ENCODE measurements at regions not wholly inside any gene's neighbourhood (a gene's known extent, or its start where the extent isn't known, plus 50 kb on each side); places are given as distances from the start of the nearest gene placed in this dataset.
"Not testable (repeated sequence)": the region's sequence is repeated elsewhere in the genome, so short reads cannot be mapped to it uniquely, and the experiment has no call there.

DNA sequence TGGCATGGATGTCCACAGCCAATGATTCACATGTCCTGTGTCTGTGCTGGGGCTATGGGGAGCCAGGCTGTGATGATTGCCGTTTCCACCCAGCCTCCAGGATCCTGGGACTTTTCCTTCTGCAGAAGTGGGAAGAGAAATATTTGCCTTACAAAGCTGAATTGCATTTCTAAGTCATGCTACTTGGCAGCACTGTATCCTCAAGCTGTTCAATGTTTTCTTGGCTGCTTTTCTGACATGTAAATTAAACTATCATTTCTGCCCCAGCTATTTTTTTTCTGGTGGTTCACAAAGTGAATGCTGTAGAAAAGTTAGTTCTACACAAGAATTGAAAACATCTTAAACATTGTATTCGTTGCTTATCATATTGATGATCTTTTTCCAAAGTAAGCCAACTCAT, 51.9 kb upstream of the TCERG1L start:
- no peak for DNase-seq

DNA sequence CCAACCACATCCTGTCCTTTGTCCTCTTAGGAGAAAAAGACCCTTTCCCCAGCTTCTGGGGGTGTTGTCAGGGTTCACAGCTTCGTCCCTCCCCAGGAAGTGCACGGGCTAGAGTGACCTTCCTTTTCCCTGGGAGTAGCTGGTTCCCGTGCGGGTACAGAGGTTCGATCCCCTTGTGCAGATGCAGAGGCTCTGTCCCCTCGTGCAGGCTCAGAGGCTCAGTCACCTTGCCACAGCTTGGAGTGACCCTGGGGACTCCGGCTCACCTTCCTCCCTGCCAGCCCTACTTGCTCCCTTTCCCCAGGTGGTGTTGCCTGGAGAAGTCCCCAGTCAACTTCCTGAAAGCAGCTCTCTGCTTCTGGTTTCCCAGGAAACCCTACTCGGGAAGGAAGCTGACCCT, 60.0 kb upstream of the TCERG1L start:
- DNase-seq: no peak

DNA sequence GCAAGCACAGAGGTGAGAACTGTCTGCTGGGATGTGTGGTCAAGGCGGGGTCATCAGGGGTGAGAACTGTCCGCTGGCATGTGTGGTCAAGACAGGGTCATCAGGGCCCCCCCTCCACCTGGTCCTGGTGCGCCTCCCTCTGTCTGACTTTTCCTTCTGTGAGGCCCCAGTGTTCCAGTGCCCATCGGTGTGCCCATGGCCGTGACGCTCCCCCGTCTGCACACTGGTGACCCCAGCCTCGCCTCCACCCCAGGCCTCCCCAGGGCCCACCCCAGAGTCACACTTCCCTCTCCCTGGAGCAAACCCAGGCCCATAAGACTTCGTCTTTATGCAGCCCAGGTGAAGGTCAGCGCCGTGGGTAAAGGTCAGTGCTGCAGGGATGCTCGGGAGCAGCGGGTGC, 70.1 kb upstream of the TCERG1L start:
- DNase-seq: no peak

DNA sequence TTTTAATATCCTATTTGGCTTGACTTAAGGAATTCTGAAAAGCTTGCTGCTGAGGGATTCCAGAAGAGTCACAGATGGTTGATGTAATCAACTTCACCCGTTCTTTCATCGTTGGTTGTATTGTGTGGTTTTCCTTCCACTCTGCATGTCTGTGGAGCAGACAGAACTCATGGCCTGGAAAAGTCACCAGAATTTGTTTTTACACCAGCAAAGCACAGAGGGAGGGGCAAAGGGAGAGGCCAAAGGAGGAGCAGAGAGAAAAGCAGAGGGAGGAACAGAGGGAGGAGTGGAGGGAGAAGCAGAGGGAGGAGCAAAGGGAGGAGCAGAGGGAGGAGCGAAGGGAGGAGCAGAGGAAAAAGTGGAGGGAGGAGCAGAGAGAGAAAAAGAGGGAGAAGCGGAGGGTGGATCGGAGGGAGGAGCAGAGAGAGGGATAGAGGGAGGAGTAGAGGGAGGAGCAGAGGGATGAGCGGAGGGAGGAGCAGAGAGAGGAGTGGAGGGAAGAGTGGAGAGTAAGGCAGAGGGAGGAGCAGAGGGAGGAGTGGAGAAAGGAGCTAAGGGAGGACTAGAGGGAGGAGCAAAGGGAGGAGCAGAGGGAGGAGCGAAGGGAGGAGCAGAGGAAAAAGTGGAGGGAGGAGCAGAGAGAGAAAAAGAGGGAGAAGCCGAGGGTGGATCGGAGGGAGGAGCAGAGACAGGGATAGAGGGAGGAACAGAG, 73.8 kb upstream of the TCERG1L start:
- not testable (repeated sequence) for DNase-seq

DNA sequence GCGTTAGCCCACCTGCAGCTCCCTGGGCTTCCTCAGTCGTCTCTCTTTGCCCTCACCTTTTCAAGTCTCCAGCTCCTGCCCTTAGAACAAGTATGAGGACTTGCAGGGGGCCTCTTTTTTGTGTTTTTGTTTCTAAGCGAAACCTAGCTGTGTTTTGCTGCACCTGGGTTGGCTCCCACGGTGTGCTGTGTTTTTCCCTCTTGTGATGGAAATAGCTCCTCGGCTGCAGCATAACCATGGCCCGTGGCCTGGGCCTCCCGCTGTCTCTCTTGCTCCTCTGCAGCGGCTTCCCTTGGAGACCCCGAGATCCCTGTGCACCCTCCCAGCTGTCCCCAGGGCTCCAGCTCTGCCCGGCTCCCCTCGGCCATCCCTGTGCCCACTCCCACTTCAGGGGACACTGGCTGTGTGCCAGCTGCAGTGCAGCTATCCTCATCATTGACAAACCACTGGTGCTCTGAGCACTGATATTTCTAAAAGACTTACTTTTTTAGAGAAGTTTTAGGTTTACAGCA, 75.6 kb upstream of the TCERG1L start:
- DNase-seq: no peak

DNA sequence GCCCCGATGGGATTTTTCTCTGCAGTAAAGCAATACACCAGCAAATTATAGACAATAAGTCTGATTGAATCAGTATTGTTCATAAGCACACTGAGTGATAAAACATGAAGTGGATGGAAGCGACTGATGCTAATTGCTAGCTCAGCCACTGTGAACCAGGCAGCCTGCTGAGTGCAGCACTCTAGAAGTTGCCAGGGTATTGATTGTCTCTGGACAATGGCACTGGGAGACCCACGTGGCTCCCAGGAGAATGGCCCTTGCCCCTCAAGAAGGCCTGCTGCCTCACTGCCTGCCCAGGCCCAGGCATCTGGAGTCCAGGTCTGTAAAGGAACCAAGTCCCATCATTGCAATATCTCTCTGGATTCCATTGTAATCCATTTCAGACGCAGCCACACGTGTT, 80.4 kb upstream of the TCERG1L start:
- DNase-seq: no peak

DNA sequence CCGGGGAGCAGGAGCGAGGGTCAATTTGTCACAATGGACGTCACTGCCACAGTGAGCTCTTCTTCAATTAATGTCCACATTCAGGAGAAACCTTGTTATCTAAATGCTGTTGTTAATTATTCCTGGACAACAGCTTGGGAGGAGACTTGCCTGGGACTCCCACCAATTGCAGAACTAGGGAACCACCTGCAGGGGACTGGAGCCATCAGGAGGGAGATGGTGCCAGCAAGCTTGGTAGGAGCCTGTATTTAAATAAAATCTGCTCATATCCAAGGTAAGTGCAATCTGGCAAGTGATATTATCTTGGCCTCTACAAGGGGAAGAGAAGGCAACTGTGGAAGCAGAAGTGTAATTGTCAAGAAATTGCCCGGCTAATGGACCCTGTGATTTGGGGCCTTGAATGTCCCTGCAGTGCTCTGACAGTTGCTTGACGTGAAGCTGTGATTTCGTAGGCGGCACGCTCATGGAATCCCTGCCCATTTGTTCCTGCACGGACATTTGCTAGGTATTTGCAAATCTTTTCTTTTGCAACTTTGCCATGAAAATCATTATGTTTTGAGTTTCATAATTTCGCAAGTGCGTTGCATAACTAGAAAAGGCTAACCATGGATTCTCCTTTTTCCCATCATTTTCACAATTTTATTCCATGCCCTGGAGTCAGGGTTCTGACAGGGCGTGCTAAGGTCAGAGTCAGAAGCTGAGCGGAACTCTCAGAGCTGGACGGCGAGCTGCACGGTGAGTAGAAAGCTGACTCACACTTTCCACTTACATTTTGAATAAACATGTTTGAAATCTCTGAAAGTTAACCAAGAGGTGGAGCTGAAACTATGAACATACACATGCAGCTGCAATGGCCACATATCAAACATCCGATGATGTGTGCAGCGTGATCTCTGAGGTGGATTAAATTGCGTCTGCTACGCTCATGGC, 84.9 kb upstream of the TCERG1L start:
- DNase-seq: no peak

DNA sequence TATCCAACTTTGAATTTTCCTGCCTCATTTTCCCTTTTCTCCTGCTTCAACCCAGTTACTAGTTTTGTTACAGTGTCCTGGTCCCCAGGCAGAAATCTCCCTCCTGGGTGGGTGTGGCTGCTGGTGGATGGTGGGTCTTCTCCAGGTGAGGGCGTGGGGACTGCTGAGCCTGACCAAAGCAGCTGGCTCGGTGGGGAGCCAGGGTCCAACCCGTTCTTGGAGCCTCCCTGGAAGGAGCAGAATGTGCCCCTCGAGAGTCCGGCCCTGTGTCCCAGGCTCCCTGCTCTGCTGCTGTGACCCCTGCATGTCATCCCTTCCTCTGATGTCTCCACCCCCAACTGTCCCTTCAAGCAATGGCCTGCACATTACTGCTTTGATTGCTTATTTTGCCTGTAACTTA, 86.6 kb upstream of the TCERG1L start:
- no peak for DNase-seq

DNA sequence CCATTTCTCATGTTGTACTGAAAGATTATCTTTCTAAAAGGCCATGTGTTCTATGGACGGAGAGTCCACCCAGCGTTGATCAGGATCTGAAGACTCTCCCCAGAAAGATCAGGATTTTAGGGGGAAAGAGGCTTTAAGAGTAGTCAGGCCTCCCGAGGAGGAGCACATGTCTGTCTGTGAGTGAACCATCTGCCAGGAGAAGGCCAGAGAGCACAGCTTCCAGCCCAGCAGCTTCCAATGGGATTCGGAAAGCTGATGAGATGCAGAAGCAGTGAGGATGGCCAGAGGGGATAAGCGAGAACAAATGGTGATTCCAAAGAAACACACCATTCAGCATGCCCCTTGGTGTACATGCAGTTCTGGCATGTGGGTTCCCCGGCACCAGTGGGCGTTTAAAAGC, 88.5 kb upstream of the TCERG1L start:
- no peak for DNase-seq

DNA sequence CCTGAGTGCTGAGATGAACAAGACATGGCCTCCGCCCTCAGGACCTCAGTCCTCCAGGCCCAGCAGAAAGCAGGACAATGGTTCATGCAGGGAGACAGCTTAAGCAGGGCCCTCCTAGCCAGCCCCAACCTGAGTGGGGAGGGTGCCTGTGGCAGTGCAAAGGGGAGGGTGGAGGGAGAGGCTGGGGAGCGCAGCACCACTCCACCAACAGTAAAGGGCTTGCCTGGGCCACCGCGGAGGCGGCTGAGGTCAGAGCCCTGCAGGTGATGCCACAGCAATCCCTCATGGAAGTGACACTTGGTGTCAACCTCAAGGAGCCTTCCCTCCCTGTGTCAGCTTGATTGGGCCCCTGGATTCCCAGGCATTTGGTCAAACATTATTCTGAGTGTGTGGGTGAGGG, 89.0 kb upstream of the TCERG1L start:
- DNase-seq: no peak

DNA sequence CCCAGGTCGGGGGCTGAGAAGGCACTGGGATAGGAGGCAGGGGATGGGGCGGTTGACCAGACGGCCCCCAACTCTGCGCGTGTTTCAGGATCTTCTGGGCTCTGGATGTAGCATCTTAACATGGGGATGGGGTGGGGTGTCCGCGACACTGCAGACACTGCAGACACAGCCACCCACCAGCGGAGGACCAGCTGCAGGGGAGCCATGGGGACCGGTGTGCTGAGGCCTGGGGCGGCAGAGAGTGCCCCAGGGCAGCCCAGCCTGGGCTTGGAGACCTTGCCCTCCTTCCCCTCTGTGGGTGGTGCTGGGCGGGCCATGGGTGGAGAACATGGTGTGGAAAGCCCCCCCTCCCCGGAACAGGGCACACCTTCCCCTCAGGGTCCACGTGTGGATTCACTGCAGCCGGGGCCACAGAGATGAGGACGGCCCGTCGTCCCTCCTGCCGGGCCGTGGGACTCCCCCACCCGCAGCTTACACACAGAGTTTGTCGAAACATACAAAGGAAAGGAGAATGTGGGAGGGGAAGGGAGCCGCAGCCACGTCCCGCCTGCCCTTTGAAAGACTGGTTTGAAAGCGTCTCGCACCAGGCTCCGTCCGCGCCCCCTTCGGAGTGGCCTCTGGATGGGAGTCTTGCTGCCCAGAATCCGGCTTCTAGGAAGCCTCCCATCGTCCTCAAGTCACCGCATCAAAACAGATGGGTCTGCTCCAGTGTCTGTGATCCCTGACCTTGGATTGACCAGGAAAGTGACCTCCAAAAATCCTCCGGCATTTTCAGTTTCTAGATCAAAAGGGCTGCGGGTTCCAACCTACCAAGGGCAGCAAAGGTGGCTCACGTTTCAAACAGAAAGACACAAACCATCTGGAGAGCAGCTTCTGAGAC, 91.5 kb upstream of the TCERG1L start:
- DNase-seq: no peak

DNA sequence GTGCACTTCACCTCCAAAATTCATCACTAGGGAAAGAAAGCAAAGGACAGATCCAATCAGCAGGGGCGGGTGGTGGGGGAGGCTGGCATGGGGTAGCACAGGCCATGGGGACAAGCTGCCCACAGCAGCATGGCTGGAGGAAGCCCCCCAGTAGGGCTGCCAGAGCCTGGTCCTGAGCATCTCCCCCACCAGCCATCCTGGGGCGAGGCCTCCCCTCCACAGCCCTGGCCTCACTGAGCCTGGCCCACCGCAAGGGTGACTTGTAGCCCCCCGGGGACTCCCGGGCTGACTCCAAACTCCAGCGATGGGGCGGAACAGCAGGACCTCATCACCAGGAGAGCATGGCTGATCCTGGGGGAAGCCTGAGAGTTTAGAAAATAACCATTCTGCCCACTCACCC, 92.4 kb upstream of the TCERG1L start:
- DNase-seq: no peak

DNA sequence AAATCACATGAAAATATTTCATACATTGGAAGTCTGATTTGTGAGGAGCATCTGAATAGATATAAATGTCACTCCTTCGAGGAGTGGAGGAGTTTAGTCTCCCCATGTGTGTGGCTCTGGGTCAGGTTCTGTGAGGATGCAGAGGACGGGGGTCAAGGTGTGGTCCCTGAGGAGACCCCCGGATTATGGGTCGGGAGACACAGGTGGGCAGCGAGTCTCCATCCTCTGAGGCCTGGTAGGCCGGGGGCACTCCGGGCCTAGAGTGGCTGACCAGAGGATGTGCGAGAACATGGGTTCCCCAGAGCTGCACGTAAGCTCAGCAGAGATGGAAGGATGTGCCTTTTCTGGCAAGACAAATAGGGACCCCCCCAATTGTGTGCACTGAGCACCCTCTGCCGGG, 93.4 kb upstream of the TCERG1L start:
- DNase-seq: no peak

DNA sequence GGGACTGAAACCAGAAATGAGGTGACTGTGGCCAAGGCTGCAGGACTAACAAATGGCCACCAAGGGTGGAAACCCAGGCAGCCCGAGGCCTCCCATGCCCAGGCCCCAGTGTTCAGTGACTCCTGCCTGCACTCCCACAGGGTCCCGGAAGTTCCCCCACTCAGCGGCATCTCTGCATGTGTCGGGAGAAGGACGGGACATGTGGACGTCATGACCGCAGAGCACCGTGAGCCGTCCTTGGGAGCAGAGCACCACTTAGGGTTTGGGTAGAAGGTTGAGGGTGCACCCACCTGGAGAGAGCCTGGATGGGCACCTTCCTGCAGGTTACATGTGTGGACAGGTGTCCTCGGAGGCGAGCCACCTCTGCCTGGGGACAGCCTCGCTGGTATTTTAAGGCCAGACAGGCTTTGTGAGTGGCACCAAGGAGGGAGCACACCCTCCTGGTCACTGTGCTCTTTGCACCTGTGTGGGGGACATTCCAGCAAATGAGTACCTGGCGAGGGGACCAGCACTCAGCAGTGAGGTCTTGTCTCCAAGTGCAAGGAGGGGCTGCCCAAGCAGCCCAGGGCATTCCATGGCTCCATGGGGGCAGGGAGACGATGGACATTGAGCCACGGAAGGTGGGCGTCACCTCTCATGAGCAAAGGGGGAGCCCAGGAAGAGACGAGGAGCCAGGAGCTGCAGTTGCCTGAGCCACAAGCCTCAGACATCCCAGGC, 95.3 kb upstream of the TCERG1L start:
- DNase-seq: no peak

DNA sequence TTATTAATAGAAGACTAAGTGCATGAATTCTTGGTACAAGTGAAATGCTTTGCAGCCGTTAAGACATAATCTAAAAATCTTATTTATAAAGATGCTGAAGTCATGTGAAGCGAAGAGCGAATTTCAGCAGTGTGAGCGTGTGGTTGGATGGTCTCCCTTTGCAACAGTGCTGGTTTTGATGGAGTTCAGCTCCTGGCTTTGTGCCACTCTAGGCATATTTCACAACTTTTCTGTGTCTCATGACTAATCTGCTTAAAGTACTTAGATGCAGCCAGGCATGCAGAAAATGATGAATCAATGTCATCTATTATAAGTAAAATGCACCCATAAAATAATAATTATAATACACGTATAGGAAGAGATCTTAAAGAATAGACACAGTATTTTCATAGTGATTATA, 107.2 kb upstream of the TCERG1L start:
- DNase-seq: no peak

DNA sequence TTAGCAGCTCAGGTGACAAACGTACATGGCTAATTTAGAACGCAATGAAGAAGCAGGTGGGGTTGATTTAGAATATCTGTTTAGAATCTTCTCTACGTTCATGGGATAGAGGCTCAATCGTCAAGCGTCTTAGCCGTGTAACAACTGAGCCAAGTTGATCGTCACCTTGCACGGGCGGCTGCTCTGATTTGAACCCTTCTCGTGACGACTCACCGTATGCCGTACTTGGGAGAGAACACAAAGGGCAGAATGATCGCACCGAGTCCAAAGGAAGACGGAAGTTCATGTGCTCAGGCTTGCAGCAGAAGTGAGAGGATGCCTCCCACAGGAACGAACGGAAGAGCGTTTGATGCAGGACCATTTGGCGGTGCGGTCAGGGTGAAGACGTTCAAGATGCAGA, 108.3 kb upstream of the TCERG1L start:
- DNase-seq: no peak

DNA sequence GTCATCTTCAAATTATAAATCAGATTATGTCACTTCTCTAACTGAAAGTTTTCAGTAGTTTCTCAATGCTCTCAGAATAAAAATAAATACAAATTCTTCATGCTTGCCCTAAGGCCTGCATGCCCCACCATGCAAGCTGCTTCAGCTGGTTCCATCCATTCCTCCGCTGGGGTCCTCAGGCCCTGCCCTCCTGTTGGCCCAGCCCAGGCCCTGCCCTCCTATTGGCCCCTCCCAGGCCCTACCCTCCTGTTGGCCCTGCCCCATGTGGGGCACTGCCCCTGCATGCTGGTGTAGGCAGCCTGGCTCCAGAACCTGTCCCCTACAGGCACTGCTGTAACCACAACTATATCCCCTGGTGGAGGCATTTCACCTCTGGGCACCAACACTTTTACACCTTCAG, 109.3 kb upstream of the TCERG1L start:
- no peak for DNase-seq

DNA sequence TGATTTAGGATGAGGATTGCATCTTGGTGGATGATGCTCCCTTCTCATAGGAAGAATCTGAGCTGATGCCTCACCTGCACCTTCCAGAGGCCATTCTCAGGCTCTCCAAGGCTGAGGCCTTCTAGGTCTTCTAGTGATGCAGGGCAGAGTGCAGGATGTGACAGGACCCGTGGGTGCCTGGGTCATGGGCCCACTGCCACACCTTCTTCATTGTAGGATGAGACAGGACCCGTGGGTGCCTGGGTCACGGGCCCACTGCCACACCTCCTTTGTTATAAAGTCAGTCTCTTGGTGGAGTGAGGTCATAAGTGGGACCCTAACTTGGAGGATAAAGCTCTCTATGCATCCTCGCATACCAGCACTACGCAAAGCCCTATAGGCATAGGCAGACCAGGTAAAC, 109.9 kb upstream of the TCERG1L start:
- DNase-seq: no peak

DNA sequence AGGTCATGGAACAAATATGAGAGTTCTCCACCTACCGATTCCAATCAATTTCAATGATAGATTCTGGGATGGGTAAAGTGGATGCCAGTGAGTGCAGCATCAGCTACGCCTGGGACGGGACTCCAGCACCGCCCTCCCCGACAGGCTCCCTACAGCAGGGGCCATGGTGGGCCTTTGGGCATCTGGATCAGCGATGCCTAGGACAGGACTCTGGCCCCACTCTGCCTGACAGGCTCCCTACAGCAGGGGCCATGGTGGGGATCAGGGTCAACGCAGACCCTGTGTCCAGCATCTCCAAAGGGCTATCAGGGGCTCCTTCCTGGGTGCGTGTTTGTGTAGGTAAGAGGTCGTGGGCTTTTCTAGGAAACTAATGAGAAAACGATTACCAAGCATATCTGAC, 111.2 kb upstream of the TCERG1L start:
- no peak for DNase-seq

DNA sequence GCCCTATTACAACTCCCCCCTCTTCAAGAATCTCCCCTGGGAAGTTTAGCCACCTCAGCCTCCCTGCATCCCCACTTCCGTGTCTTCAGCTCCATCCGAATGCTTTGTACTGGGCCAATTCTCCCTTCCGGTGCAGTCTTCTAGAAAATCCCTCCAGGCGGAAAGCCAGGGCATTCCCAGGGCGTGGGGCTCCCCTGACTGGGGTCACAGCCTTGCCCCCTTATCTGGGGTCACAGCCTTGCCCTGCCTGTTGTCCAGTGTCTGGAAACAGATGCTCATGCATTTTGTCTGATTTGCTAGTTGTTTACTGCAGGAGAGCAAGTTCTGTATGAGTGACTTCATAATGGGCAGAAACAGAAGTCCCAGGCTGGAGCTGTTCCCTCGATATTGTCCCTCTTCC, 112.5 kb upstream of the TCERG1L start:
- DNase-seq: no peak

DNA sequence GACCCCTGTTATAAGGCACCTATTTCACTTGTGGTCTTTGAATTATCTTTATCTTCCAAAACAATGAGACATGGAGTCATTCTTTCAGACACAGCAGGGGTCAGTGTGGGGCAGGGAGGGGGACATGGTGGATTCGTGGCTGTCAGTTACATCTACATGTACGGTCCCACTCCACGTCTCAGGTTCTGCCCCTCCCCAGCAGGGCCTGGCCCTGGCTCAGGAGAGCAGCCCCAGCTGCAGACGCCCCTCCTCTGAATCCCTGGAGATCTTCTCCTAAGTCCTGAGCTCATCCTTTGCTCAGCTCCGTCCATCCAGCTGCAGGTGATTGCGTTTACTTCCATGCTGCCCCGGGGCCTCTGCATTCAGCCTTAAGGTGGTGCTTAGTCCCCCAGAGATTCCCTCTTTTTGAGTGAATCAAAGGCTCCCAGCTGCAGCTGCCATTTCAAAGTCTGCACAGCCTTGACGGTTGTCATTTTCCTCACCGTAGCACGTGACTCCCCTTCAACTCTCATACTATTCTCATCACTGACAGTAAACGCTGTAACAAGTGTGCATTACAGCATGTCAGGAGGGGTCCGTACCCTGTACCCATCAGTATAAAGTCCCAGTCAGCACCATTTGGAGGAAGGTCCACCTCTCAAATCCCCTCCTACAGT, 113.4 kb upstream of the TCERG1L start:
- no peak for DNase-seq

All from KG1 (cell line).